Effector memory CD4-positive, alpha-beta T cell (primary cell): ENCODE measurements at regions not wholly inside any gene's neighbourhood (a gene's known extent, or its start where the extent isn't known, plus 50 kb on each side); places are given as distances from the start of the nearest gene placed in this dataset.
"Not testable (repeated sequence)": the region's sequence is repeated elsewhere in the genome, so short reads cannot be mapped to it uniquely, and the experiment has no call there.

Experiments used
- DNase-seq, 3 donors: peaks; one replicate each; pipeline ENCODE4 v3.0.0-alpha.2; 2020
- H3K27ac ChIP-seq: 2 replicates; pipeline ENCODE4 v1.7.0; 2013; ENCODE audit warnings: mild to moderate bottlenecking, low read length, moderate library complexity; ENCODE audit not compliant: insufficient read depth, poor library complexity, severe bottlenecking
- H3K27me3 ChIP-seq: replicated peaks from 2 replicates; pipeline ENCODE4 v1.7.0; 2013; ENCODE audit warnings: mild to moderate bottlenecking, low read length; ENCODE audit not compliant: insufficient read depth, control insufficient read depth, poor library complexity, severe bottlenecking
- H3K36me3 ChIP-seq: 2 replicates; pipeline ENCODE4 v1.7.0; 2013; ENCODE audit warnings: mild to moderate bottlenecking, low read length, moderate library complexity; ENCODE audit not compliant: control insufficient read depth, insufficient read depth
- H3K4me1 ChIP-seq: 2 replicates; pipeline ENCODE4 v1.7.0; 2013; ENCODE audit warnings: low read length, mild to moderate bottlenecking; ENCODE audit not compliant: control insufficient read depth, insufficient read depth, poor library complexity, severe bottlenecking
- H3K4me3 ChIP-seq: 2 replicates; pipeline ENCODE4 v1.7.0; 2013; ENCODE audit warnings: low read length, low read depth, mild to moderate bottlenecking; ENCODE audit not compliant: insufficient read depth, poor library complexity, severe bottlenecking
- H3K9me3 ChIP-seq: 2 replicates; pipeline ENCODE4 v1.7.0; 2013; ENCODE audit warnings: mild to moderate bottlenecking, low read length, moderate library complexity; ENCODE audit not compliant: control insufficient read depth

DNA sequence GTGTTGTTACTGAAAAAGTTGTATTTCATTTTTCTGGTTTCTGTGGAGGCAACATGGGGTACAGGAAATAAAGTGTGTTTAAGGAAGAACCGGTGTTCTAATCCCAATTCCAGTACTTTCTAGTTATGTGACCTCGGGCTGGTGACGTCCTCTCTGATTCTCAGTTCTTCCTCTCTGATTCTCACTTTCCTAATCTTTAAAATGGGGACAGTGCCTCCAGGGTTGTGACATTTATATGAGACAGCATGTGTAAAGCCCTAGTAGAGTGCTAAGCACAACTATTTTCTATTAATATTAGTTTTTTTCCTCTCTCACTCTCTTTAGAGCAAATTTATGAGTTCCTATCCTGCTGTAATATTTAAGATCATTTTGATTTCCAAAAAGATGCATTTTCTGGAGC lies 50.9 kb upstream of the PTPDC1 start:
- H3K27ac ChIP-seq, result no peak overlapping the region
- H3K4me1 ChIP-seq, result peaks cover 7% of the 10 kb centered on the region
- no peak overlapping the region for H3K4me3 ChIP-seq
- H3K27me3 ChIP-seq, result no peaks in the 10 kb centered on the region
- DNase-seq, result no peak
- H3K9me3 ChIP-seq, result no peaks in the 10 kb centered on the region
- no peaks in the 10 kb centered on the region for H3K36me3 ChIP-seq

- no peak overlapping the region for H3K27ac ChIP-seq
- H3K27me3 ChIP-seq, result no peaks in the 10 kb centered on the region
- no peak for DNase-seq
- no peak overlapping the region for H3K4me3 ChIP-seq
- no peaks in the 10 kb centered on the region for H3K9me3 ChIP-seq
- H3K36me3 ChIP-seq, result no peaks in the 10 kb centered on the region
- peaks cover 7% of the 10 kb centered on the region for H3K4me1 ChIP-seq
These were observed 52.3 kb upstream of the PTPDC1 start for GRCh38 chr9:94031946-94032345.

- no peak for DNase-seq
- Histone ChIP-seq H3K36me3 (no peaks in the 10 kb centered on the region), H3K4me1 (peaks cover 7% of the 10 kb centered on the region), H3K4me3 (peak overlapping the region; percentile 94), H3K9me3 (no peaks in the 10 kb centered on the region), H3K27me3 (no peaks in the 10 kb centered on the region), H3K27ac (no peak overlapping the region)
These were observed 52.9 kb upstream of the PTPDC1 start for GRCh38 chr9:94031380-94031779.

DNA sequence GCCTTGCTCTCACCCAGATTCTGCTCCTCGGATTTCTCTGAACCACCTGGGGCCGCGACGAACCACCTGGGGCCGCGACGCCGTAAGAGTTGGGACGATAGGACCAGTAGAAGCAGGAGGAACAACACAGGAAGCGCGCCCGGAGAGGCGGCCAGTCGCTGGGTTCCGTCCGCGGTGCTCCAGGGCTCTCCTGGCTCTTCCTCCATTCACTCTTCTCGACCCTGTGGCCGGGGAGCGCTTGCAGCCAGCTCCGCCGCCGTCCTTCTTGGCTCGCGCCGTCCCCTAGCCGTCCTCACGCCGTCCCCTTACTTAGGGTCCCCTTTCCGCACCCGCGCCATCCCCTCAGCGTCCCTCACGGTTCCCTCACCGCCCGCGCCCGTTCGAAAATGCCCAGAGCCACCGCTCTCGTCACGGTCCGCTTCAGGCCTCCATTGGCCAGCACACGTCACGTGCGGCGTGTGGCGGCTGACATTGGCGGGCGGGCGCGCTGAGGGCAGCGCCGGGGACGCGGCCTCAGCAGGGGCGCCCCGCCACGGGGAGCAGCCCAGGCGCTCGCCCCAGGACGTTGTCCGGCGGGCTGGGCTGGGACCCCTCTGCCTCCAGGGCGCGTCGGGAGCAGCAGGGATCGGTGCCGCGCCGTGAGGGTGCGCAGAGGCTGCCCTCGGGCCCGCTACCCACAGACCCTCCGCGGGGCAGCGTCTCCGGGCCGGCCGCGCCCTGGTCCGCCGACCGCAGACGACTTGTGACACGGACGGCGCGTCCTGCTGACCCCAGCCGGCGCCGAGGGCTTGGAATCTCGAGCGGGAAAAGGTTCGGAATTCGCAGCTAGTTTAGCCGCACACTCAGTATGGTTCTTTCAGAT lies 53.7 kb upstream of the PTPDC1 start:
- Histone ChIP-seq H3K4me3 (peak overlapping the region; percentile 94), H3K4me1 (peaks cover 7% of the 10 kb centered on the region), H3K27me3 (no peaks in the 10 kb centered on the region), H3K36me3 (no peaks in the 10 kb centered on the region), H3K27ac (peak overlapping the region; percentile 55), H3K9me3 (no peaks in the 10 kb centered on the region)
- peak; percentile 56 to 68 (median 62) for DNase-seq

DNA sequence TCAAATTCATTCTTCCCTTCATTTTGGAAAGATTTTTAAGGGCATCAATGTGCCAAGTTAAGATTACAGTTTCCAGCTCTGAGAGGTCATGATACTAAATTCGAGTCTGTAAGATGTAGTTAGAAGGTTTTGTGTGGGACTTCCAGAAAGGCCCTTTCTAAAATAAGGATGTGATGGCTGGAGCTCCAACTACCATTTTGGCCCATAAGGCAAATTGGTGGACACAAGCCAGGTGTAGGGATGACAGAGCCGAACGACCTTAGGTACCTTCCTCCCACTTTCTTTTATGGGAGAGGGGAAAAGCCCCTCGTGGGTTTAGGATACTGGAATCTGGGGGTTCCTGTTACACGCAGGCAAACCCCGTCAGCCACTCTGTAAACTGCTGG lies 54.3 kb upstream of the PTPDC1 start:
- peak overlapping the region; percentile 55 for H3K27ac ChIP-seq
- H3K9me3 ChIP-seq, result no peaks in the 10 kb centered on the region
- peaks cover 7% of the 10 kb centered on the region for H3K4me1 ChIP-seq
- no peak for DNase-seq
- H3K4me3 ChIP-seq, result peak overlapping the region; percentile 94
- H3K27me3 ChIP-seq, result no peaks in the 10 kb centered on the region
- no peaks in the 10 kb centered on the region for H3K36me3 ChIP-seq

DNA sequence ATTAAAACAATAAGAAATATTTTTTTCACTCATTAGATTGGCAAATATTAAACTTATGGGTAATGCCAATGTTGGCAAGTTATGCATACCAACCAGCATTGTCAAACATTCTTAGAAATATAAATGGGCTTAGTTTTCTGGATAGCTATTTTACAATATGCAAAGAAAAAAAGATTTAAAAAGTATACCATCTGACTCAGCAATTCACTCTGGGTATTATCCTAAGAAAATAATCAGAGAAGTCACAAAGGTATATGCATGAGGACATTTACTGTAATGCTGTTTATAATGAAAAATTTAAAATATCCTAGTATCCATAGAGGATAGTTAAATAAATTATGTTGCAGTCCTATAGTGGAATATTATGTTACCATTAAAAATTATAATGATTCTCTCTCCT lies 57.4 kb upstream of the PTPDC1 start:
- Histone ChIP-seq H3K4me3 (no peak overlapping the region), H3K9me3 (no peaks in the 10 kb centered on the region), H3K36me3 (no peaks in the 10 kb centered on the region), H3K27me3 (no peaks in the 10 kb centered on the region), H3K4me1 (peaks cover 7% of the 10 kb centered on the region), H3K27ac (no peak overlapping the region)
- DNase-seq, result no peak

- H3K9me3 ChIP-seq, DNase-seq, H3K4me1 ChIP-seq, H3K4me3 ChIP-seq, H3K27me3 ChIP-seq, H3K36me3 ChIP-seq, H3K27ac ChIP-seq: not testable (repeated sequence)
These were observed 61.8 kb upstream of the PTPDC1 start for GRCh38 chr9:94022476-94022875.

DNA sequence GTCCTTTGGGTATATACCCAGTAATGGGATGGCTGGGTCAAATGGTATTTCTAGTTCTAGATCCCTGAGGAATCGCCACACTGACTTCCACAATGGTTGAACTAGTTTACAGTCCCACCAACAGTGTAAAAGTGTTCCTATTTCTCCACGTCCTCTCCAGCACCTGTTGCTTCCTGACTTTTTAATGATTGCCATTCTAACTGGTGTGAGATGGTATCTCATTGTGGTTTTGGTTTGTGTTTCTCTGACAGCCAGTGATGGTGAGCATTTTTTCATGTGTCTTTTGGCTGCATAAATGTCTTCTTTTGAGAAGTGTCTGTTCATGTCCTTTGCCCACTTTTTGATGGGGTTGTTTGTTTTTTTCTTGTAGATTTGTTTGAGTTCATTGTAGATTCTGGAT lies 63.4 kb upstream of the PTPDC1 start:
- not testable (repeated sequence) for H3K27me3 ChIP-seq, H3K4me1 ChIP-seq, H3K4me3 ChIP-seq, DNase-seq, H3K9me3 ChIP-seq, H3K36me3 ChIP-seq, H3K27ac ChIP-seq

DNA sequence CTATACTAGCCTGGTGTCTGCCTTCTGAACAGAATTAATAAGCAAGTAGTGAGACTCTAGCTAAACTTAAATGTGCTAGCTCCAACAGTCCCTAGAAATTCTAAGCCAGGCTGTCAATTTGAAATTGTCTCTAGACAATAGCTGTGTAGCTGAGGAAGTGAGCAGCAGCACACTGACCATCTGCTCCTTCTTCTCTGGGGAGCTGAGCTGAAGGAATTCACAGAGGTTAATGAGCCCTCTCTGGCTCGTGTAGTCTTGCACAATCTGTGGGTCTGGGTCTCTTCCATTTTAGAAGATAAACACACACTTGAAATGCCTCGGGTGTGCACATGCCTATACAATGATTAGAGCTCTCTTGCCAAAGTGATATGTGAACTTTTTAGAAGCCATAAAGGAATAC lies 63.5 kb upstream of the BARX1 start:
- no peaks in the 10 kb centered on the region for H3K36me3 ChIP-seq
- DNase-seq, result no peak

GRCh38 chr9:94017939-94018531 lies 62.9 kb upstream of the BARX1 start:
- H3K27ac ChIP-seq, result no peak overlapping the region
- no peak overlapping the region for H3K4me3 ChIP-seq
- H3K4me1 ChIP-seq, result no peaks in the 10 kb centered on the region
- H3K27me3 ChIP-seq, result no peaks in the 10 kb centered on the region
- no peak for DNase-seq
- no peaks in the 10 kb centered on the region for H3K9me3 ChIP-seq
- no peaks in the 10 kb centered on the region for H3K36me3 ChIP-seq

More for the DNA sequence above, 63.5 kb upstream of the BARX1 start:
- H3K27me3 ChIP-seq, result no peaks in the 10 kb centered on the region
- H3K27ac ChIP-seq, result no peak overlapping the region
- no peaks in the 10 kb centered on the region for H3K9me3 ChIP-seq
- no peaks in the 10 kb centered on the region for H3K4me1 ChIP-seq
- no peak overlapping the region for H3K4me3 ChIP-seq
